ENCODE measurements at regions not wholly inside any gene's neighbourhood (a gene's known extent, or its start where the extent isn't known, plus 50 kb on each side); places are given as distances from the start of the nearest gene placed in this dataset.

- no peak for DNase-seq (ENCODE audit: insufficient read length, low spot score)
- FAIRE-seq = no peak
These were observed 204.9 kb downstream of the ELAVL2 start for GRCh38 chr9:23621188-23621587.

DNA sequence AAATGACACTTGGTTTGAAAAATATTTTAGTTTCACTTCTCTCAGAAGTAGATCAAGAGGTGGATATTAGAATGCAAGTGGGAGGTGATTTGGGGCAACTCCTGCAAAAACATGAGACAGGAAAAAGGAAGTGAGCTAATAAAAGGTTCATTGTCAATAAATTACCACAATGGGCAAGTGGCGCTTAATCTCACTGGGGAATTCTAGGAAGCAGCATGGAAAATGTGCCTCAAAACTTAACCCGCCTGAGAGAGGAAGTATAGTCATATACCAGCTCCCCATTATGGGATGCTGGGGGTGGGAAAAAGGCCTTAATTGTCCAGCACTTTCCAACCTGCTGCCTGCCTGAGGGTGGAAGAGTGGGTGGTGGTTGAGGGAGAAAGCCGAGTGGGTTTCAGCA is 204.1 kb downstream of the ELAVL2 start:
- FAIRE-seq (no peak), DNase-seq (ENCODE audit: insufficient read length, low spot score) (no peak)
- TF ChIP-seq, protein P1, sequence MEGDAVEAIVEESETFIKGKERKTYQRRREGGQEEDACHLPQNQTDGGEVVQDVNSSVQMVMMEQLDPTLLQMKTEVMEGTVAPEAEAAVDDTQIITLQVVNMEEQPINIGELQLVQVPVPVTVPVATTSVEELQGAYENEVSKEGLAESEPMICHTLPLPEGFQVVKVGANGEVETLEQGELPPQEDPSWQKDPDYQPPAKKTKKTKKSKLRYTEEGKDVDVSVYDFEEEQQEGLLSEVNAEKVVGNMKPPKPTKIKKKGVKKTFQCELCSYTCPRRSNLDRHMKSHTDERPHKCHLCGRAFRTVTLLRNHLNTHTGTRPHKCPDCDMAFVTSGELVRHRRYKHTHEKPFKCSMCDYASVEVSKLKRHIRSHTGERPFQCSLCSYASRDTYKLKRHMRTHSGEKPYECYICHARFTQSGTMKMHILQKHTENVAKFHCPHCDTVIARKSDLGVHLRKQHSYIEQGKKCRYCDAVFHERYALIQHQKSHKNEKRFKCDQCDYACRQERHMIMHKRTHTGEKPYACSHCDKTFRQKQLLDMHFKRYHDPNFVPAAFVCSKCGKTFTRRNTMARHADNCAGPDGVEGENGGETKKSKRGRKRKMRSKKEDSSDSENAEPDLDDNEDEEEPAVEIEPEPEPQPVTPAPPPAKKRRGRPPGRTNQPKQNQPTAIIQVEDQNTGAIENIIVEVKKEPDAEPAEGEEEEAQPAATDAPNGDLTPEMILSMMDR (IDR thresholded peaks at IDR 0.05; ENCODE audit: insufficient read depth, missing control alignments) = no peak

More at GRCh38 chr9:23621188-23621587, 204.9 kb downstream of the ELAVL2 start:
- TF ChIP-seq, protein P1 (IDR thresholded peaks at IDR 0.05; ENCODE audit: insufficient read depth, missing control alignments) = no peak

- no peak for FAIRE-seq
- TF ChIP-seq, protein P1 (IDR thresholded peaks at IDR 0.05; ENCODE audit: insufficient read depth, missing control alignments) = no peak
- no peak for DNase-seq (ENCODE audit: insufficient read length, low spot score)
These were observed 203.6 kb downstream of the ELAVL2 start for GRCh38 chr9:23622396-23622795.

GRCh38 chr9:23630488-23630887 is 195.6 kb downstream of the ELAVL2 start:
- FAIRE-seq (no peak), DNase-seq (ENCODE audit: insufficient read length, low spot score) (no peak)
- TF ChIP-seq, protein P1 (IDR thresholded peaks at IDR 0.05; ENCODE audit: insufficient read depth, missing control alignments) = no peak

GRCh38 chr9:23635276-23635675 is 190.8 kb downstream of the ELAVL2 start:
- FAIRE-seq = no peak
- TF ChIP-seq, protein P1 (IDR thresholded peaks at IDR 0.05; ENCODE audit: insufficient read depth, missing control alignments) = no peak
- no peak for DNase-seq (ENCODE audit: insufficient read length, low spot score)

- FAIRE-seq (no peak), DNase-seq (ENCODE audit: insufficient read length, low spot score) (no peak)
- TF ChIP-seq, protein P1 (IDR thresholded peaks at IDR 0.05; ENCODE audit: insufficient read depth, missing control alignments) = no peak
These were observed 189.8 kb downstream of the ELAVL2 start for GRCh38 chr9:23636199-23636598.

- FAIRE-seq = no peak
- DNase-seq (ENCODE audit: insufficient read length, low spot score) = no peak
- TF ChIP-seq, protein P1 (IDR thresholded peaks at IDR 0.05; ENCODE audit: insufficient read depth, missing control alignments) = no peak
These were observed 188.0 kb downstream of the ELAVL2 start for GRCh38 chr9:23638011-23638410.

Data from D721Med (cell line).